ENCODE measurements at regions not wholly inside any gene's neighbourhood (a gene's known extent, or its start where the extent isn't known, plus 50 kb on each side); places are given as distances from the start of the nearest gene placed in this dataset.

- no peaks in the 10 kb centered on the region for H3K4me1 ChIP-seq
- H3K36me3 ChIP-seq, result no peaks in the 10 kb centered on the region
- peaks cover 0 to 29% (median 0%) of the 10 kb centered on the region in 4 donors for H3K27me3 ChIP-seq
- WGBS, 2 donors, result 47 to 67% methylated on average over 11 of the region's 11 CpGs
- no peak for DNase-seq
- no peak overlapping the region for H3K4me3 ChIP-seq
- H3K27ac ChIP-seq, result no peak overlapping the region
- intact Hi-C loops (cut with DNase I), result no loop called here
- no peak for TF ChIP-seq POLR2A (IDR thresholded peaks at IDR 0.05)
- no peak for TF ChIP-seq CTCF (IDR thresholded peaks at IDR 0.05)
- no peaks in the 10 kb centered on the region for H3K9me3 ChIP-seq
These were observed 118.2 kb upstream of the C7orf33 start for GRCh38 chr7:148472406-148472805.

GRCh38 chr7:148473703-148474480, 116.7 kb upstream of the C7orf33 start:
- H3K27ac ChIP-seq, result no peak overlapping the region
- no peak for DNase-seq
- 74 to 80% methylated on average over 10 to 14 of the region's 14 CpGs for WGBS, 2 donors
- intact Hi-C loops (cut with DNase I), result no loop called here
- no peaks in the 10 kb centered on the region for H3K36me3 ChIP-seq
- H3K4me1 ChIP-seq, result no peaks in the 10 kb centered on the region
- H3K27me3 ChIP-seq, result peaks cover 0 to 22% (median 0%) of the 10 kb centered on the region in 4 donors
- H3K9me3 ChIP-seq, result no peaks in the 10 kb centered on the region
- TF ChIP-seq CTCF (IDR thresholded peaks at IDR 0.05) (no peak), POLR2A (IDR thresholded peaks at IDR 0.05) (no peak)
- H3K4me3 ChIP-seq, result no peak overlapping the region

GRCh38 chr7:148474481-148475025, 116.0 kb upstream of the C7orf33 start:
- DNase-seq, result no peak
- intact Hi-C loops (cut with DNase I), result no loop called here
- no peaks in the 10 kb centered on the region for H3K36me3 ChIP-seq
- TF ChIP-seq CTCF (IDR thresholded peaks at IDR 0.05), result no peak
- no peak for TF ChIP-seq POLR2A (IDR thresholded peaks at IDR 0.05)
- H3K27ac ChIP-seq, result no peak overlapping the region
- WGBS, 2 donors, result 70 to 86% methylated on average over 5 of the region's 6 CpGs
- no peaks in the 10 kb centered on the region for H3K9me3 ChIP-seq
- H3K4me1 ChIP-seq, result no peaks in the 10 kb centered on the region
- H3K4me3 ChIP-seq, result no peak overlapping the region
- peaks cover 0 to 20% (median 0%) of the 10 kb centered on the region in 4 donors for H3K27me3 ChIP-seq

- TF ChIP-seq POLR2A (IDR thresholded peaks at IDR 0.05) (no peak), CTCF (IDR thresholded peaks at IDR 0.05) (no peak)
- intact Hi-C loops (cut with DNase I), result no loop called here
- H3K27ac ChIP-seq, result no peak overlapping the region
- 78 to 82% methylated on average over 9 of the region's 9 CpGs for WGBS, 2 donors
- no peaks in the 10 kb centered on the region for H3K9me3 ChIP-seq
- H3K4me1 ChIP-seq, result peaks cover 0 to 16% (median 0%) of the 10 kb centered on the region in 3 donors
- DNase-seq, result no peak
- H3K27me3 ChIP-seq, result peaks cover 0 to 9% (median 0%) of the 10 kb centered on the region in 4 donors
- no peak overlapping the region for H3K4me3 ChIP-seq
- H3K36me3 ChIP-seq, result no peaks in the 10 kb centered on the region
These were observed 112.0 kb upstream of the C7orf33 start for GRCh38 chr7:148478551-148478950.

- no peaks in the 10 kb centered on the region for H3K36me3 ChIP-seq
- no peaks in the 10 kb centered on the region for H3K27me3 ChIP-seq
- DNase-seq, result no peak
- no peaks in the 10 kb centered on the region for H3K9me3 ChIP-seq
- no peak overlapping the region for H3K27ac ChIP-seq
- WGBS, 2 donors, result 75 to 76% methylated on average over 4 to 5 of the region's 5 CpGs
- intact Hi-C loops (cut with DNase I), result loop anchor here (10.0 kb wide), 1 partner anchor 216 kb away; no protein-coding TSS in a partner anchor
- TF ChIP-seq CTCF (IDR thresholded peaks at IDR 0.05) (no peak), POLR2A (IDR thresholded peaks at IDR 0.05) (no peak)
- H3K4me3 ChIP-seq, result no peak overlapping the region
- peaks cover 0 to 16% (median 0%) of the 10 kb centered on the region in 3 donors for H3K4me1 ChIP-seq
These were observed 110.0 kb upstream of the C7orf33 start for GRCh38 chr7:148480479-148481146.
